ENCODE measurements at regions not wholly inside any gene's neighbourhood (a gene's known extent, or its start where the extent isn't known, plus 50 kb on each side); places are given as distances from the start of the nearest gene placed in this dataset.

DNA sequence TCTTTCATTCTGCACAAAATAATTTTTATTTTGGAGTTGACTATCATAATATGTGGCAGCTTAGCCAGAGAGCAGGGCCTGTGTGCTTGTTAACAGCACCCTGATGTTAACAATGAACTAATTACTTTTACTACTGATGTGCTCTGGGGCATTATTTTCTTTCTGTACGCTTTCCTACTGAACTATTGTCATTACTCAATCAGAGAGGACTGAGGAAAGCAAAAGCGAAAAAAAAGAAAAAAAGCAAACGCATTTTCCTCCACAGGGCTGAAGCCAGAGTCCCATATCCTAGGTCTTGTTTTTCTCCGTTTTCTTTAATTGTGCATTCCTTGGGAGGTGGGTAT, 221.2 kb downstream of the TTLL7 start:
- H3K4me1 Mint-ChIP-seq (ENCODE audit: low read depth) = no peaks in the 10 kb centered on the region
- Histone ChIP-seq H3K4me3 (ENCODE audit: low read length) (no peak overlapping the region), H3K27me3 (ENCODE audit: control insufficient read depth in 1 of 2, insufficient read depth in 2 of 2, low read length in 2 of 2) (no peaks in the 10 kb centered on the region), H3K36me3 (ENCODE audit: insufficient read depth, low read length) (no peaks in the 10 kb centered on the region), H3K27ac (ENCODE audit: low read depth in 1 of 2, low read length in 2 of 2) (no peak overlapping the region), H3K4me1 (ENCODE audit: insufficient read depth, low read length) (no peaks in the 10 kb centered on the region), H3K9me3 (ENCODE audit: control insufficient read depth in 1 of 2, insufficient read depth in 1 of 2, low read length in 2 of 2) (no peaks in the 10 kb centered on the region)
- H3K4me3 Mint-ChIP-seq = no peak overlapping the region
- DNase-seq = no peak
- POLR2A ChIA-PET = no interaction called here
- no peaks in the 10 kb centered on the region for H3K36me3 Mint-ChIP-seq (ENCODE audit: low read depth)
- CTCF ChIA-PET = no interaction called here
- TF ChIP-seq, protein P1, sequence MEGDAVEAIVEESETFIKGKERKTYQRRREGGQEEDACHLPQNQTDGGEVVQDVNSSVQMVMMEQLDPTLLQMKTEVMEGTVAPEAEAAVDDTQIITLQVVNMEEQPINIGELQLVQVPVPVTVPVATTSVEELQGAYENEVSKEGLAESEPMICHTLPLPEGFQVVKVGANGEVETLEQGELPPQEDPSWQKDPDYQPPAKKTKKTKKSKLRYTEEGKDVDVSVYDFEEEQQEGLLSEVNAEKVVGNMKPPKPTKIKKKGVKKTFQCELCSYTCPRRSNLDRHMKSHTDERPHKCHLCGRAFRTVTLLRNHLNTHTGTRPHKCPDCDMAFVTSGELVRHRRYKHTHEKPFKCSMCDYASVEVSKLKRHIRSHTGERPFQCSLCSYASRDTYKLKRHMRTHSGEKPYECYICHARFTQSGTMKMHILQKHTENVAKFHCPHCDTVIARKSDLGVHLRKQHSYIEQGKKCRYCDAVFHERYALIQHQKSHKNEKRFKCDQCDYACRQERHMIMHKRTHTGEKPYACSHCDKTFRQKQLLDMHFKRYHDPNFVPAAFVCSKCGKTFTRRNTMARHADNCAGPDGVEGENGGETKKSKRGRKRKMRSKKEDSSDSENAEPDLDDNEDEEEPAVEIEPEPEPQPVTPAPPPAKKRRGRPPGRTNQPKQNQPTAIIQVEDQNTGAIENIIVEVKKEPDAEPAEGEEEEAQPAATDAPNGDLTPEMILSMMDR (IDR thresholded peaks at IDR 0.05) = no peak
- intact Hi-C loops (cut with DNase I, micrococcal nuclease) = no loop called here
- peaks cover 2% of the 10 kb centered on the region for H3K9me3 Mint-ChIP-seq
- ATAC-seq (ENCODE audit: poor library complexity) = no peak
- H3K27ac Mint-ChIP-seq = no peak overlapping the region
- H3K27me3 Mint-ChIP-seq = no peaks in the 10 kb centered on the region

DNA sequence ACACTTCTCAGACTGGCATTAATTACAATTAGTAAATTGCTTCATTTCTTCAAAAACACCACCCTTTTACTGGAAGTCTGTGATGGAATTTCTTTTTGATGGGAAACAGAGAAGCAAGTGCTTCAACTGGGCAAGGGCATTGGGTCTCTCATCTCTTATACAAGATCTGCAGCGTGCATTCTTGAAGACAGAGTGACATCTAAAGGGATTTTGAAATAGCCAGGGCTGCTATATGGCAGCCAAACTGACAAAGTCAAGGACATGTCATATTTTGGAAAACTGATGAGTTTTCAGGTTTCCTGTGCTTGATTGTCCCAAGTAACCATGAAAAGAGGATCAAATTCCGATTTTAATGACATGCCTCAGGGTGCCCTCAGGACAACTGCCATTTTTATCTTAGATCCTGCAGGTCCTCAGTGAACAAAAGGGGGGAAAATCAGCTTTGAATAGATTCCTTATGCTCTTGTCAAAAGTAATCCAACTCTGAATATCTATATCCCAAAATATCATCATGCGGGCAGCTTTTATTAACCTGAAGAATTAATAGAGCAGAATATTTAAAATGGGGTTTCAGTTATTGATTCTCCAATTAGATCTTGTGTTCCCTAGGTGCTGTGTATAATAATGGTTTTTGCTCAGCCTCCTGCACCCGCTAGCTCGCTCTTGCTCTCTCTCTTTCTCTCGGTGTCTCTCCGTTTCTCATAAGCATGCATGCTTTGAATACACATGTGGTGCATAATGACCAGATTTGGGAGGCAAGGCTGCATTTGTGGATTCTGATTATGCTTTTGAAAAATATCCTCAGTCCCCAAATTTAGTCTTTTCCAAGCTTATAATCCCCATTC, 221.8 kb downstream of the TTLL7 start:
- no peak for ATAC-seq (ENCODE audit: poor library complexity)
- CTCF ChIA-PET = no interaction called here
- no peak overlapping the region for H3K27ac ChIP-seq (ENCODE audit: low read depth in 1 of 2, low read length in 2 of 2)
- H3K4me3 ChIP-seq (ENCODE audit: low read length) = no peak overlapping the region
- H3K27me3 ChIP-seq (ENCODE audit: control insufficient read depth in 1 of 2, insufficient read depth in 2 of 2, low read length in 2 of 2) = no peaks in the 10 kb centered on the region
- no peaks in the 10 kb centered on the region for H3K4me1 Mint-ChIP-seq (ENCODE audit: low read depth)
- H3K27me3 Mint-ChIP-seq = no peaks in the 10 kb centered on the region
- H3K9me3 ChIP-seq (ENCODE audit: control insufficient read depth in 1 of 2, insufficient read depth in 1 of 2, low read length in 2 of 2) = no peaks in the 10 kb centered on the region
- TF ChIP-seq, protein P1 (IDR thresholded peaks at IDR 0.05) = no peak
- no peak overlapping the region for H3K27ac Mint-ChIP-seq
- no peak overlapping the region for H3K4me3 Mint-ChIP-seq
- intact Hi-C loops (cut with DNase I, micrococcal nuclease) = no loop called here
- POLR2A ChIA-PET = no interaction called here
- H3K9me3 Mint-ChIP-seq = peaks cover under 1% of the 10 kb centered on the region
- no peaks in the 10 kb centered on the region for H3K36me3 ChIP-seq (ENCODE audit: insufficient read depth, low read length)
- no peaks in the 10 kb centered on the region for H3K36me3 Mint-ChIP-seq (ENCODE audit: low read depth)
- DNase-seq = no peak
- no peaks in the 10 kb centered on the region for H3K4me1 ChIP-seq (ENCODE audit: insufficient read depth, low read length)

DNA sequence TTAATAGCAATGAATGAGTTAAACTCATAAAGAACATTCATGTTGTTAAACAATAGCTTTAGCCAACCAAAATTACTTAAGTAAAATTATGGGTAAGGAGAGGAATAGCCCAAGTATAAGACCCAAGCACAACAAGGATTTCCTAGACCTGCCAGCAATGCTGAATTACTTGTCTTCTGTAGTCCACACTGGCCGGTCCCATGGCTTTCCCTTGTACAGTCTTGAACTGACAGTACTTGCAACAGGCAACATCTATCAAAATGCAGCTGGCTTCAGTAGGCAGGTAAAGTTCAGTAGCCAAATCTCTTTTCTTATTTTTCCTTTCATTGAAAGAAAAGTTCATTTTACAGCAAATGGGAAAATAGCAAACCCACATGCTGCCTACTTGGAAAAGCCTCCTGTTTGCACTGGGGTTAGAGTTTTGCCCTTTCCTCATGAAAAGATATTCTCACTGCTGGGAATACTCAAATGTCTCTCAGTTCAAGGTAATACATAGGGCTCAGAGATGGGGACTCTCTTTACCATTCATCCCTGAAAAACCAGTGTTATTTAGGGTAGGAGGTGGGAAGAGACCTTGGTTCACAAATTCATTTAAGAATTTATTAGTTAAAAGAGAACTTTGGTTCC, 222.8 kb downstream of the TTLL7 start:
- Histone ChIP-seq H3K9me3 (ENCODE audit: control insufficient read depth in 1 of 2, insufficient read depth in 1 of 2, low read length in 2 of 2) (no peaks in the 10 kb centered on the region), H3K27me3 (ENCODE audit: control insufficient read depth in 1 of 2, insufficient read depth in 2 of 2, low read length in 2 of 2) (no peaks in the 10 kb centered on the region), H3K36me3 (ENCODE audit: insufficient read depth, low read length) (no peaks in the 10 kb centered on the region), H3K4me3 (ENCODE audit: low read length) (no peak overlapping the region), H3K4me1 (ENCODE audit: insufficient read depth, low read length) (no peaks in the 10 kb centered on the region), H3K27ac (ENCODE audit: low read depth in 1 of 2, low read length in 2 of 2) (no peak overlapping the region)
- H3K4me3 Mint-ChIP-seq = no peak overlapping the region
- ATAC-seq (ENCODE audit: poor library complexity) = no peak
- no peaks in the 10 kb centered on the region for H3K27me3 Mint-ChIP-seq
- H3K4me1 Mint-ChIP-seq (ENCODE audit: low read depth) = no peaks in the 10 kb centered on the region
- intact Hi-C loops (cut with DNase I, micrococcal nuclease) = no loop called here
- CTCF ChIA-PET = no interaction called here
- H3K9me3 Mint-ChIP-seq = no peaks in the 10 kb centered on the region
- TF ChIP-seq, protein P1 (IDR thresholded peaks at IDR 0.05) = no peak
- no peak for DNase-seq
- POLR2A ChIA-PET = interaction anchor here (0.6 kb wide), 1 partner anchor 30 kb away, joined by 3 read pairs; no protein-coding TSS in a partner anchor
- no peaks in the 10 kb centered on the region for H3K36me3 Mint-ChIP-seq (ENCODE audit: low read depth)
- no peak overlapping the region for H3K27ac Mint-ChIP-seq
